H1 (cell line): ENCODE measurements at regions not wholly inside any gene's neighbourhood (a gene's known extent, or its start where the extent isn't known, plus 50 kb on each side); places are given as distances from the start of the nearest gene placed in this dataset.

Experiments
- CTCF ChIA-PET: fragments of 300-600 bp; sonication (Branson Sonifier 250); formaldehyde crosslinking; loops from one replicate; lab custom pipeline; 2021; ENCODE audit not compliant: partially characterized antibody; lab: Charles Lee
- POLR2A ChIA-PET: fragments of 300-600 bp; sonication (Branson Sonifier 250); formaldehyde crosslinking; loops from one replicate; lab custom pipeline; 2021; ENCODE audit warnings: inconsistent platforms; ENCODE audit not compliant: partially characterized antibody; lab: Charles Lee
- DNase-seq, 2 experiments: peaks; one replicate each; pipeline versions ENCODE4 v3.0.0 to v3.0.0-alpha.2; 2010 to 2022; ENCODE audit warnings: low spot score in 2 of 2, low read depth in 1 of 2, mixed read lengths in 1 of 2
- FAIRE-seq: peaks from 2 replicates; lab custom pipeline; 2011; peaks lifted over from hg19 to GRCh38; lab: Jason Lieb, UNC
- H2AFZ ChIP-seq: 2 replicates; pipeline ENCODE4 v1.8.1; 2012; ENCODE audit warnings: low read length, inconsistent platforms
- H2AK5ac ChIP-seq: 2 replicates; pipeline ENCODE4 v1.6.1; 2013; ENCODE audit warnings: low read depth, low read length
- H2BK120ac ChIP-seq: replicated peaks from 2 replicates; pipeline ENCODE3; 2013; ENCODE audit warnings: low read depth, low read length, inconsistent platforms
- H2BK12ac ChIP-seq: 2 replicates; pipeline ENCODE4 v1.6.1; 2013; ENCODE audit warnings: low read depth, low read length
- H2BK15ac ChIP-seq: 2 replicates; pipeline ENCODE4 v1.6.1; 2013; ENCODE audit warnings: low read length
- H2BK20ac ChIP-seq: 2 replicates; pipeline ENCODE4 v1.6.1; 2013; ENCODE audit warnings: low read length
- H2BK5ac ChIP-seq: 2 replicates; pipeline ENCODE4 v1.6.1; 2013; ENCODE audit warnings: low read depth, low read length
- H3K14ac ChIP-seq: 2 replicates; pipeline ENCODE4 v1.6.1; 2013; ENCODE audit warnings: inconsistent platforms; ENCODE audit not compliant: insufficient read length
- H3K18ac ChIP-seq: 2 replicates; pipeline ENCODE4 v1.6.1; 2013; ENCODE audit warnings: low read length; ENCODE audit errors: extremely low read depth
- H3K23ac ChIP-seq: 2 replicates; pipeline ENCODE4 v1.6.1; 2013; ENCODE audit warnings: inconsistent platforms; ENCODE audit not compliant: insufficient read length
- H3K23me2 ChIP-seq: 2 replicates; pipeline ENCODE4 v1.6.1; 2013; ENCODE audit warnings: low read depth, low read length
- H3K27ac ChIP-seq: 2 replicates; pipeline ENCODE4 v1.6.1; 2011; ENCODE audit warnings: low read depth, low read length, inconsistent platforms
- H3K27me3 ChIP-seq, 4 experiments: replicated peaks in 1 of 4; 1 replicate in 1 of 4; 2 replicates in 3 of 4; pipeline versions ENCODE4 v1.6.1 to v1.8.1; 2011 to 2013; ENCODE audit warnings: low read length in 3 of 4, mild to moderate bottlenecking in 3 of 4, inconsistent platforms in 2 of 4, mixed read lengths in 2 of 4, moderate library complexity in 1 of 4; ENCODE audit not compliant: control insufficient read depth in 3 of 4, insufficient read depth in 3 of 4; ENCODE audit errors: extremely low read depth in 1 of 4
- H3K36me3 ChIP-seq, 4 experiments: 2 replicates each; pipeline versions ENCODE4 v1.6.1 to v1.8.1; 2011 to 2013; ENCODE audit warnings: mild to moderate bottlenecking in 4 of 4, low read length in 3 of 4, moderate library complexity in 2 of 4, control low read depth in 1 of 4, inconsistent platforms in 1 of 4; ENCODE audit not compliant: insufficient read depth in 4 of 4, control insufficient read depth in 2 of 4
- H3K4ac ChIP-seq: replicated peaks from 2 replicates; pipeline ENCODE3; 2013; ENCODE audit warnings: low read length, low read depth, mixed read lengths, inconsistent platforms; ENCODE audit not compliant: insufficient read length
- H3K4me1 ChIP-seq, 4 experiments: replicated peaks in 1 of 4; 1 replicate in 1 of 4; 2 replicates in 3 of 4; pipeline versions ENCODE4 v1.6.1 to v1.8.1; 2011 to 2013; ENCODE audit warnings: low read length in 3 of 4, inconsistent platforms in 2 of 4, mixed read lengths in 1 of 4; ENCODE audit not compliant: insufficient read depth in 4 of 4, control insufficient read depth in 3 of 4
- H3K4me2 ChIP-seq, 2 experiments: 2 replicates each; pipeline versions ENCODE4 v1.6.1 to v1.8.1; 2011 to 2013; ENCODE audit warnings: low read depth in 2 of 2, low read length in 2 of 2, control low read depth in 1 of 2, inconsistent platforms in 1 of 2, mild to moderate bottlenecking in 1 of 2; ENCODE audit not compliant: insufficient read depth in 1 of 2
- H3K4me3 ChIP-seq, 4 experiments: fragments of 200-600, 300-600 bp in 1 of 4; sonication (generic), shearing (Covaris generic), sonication (Bioruptor Twin) in 1 of 4; 2 replicates each; pipeline versions ENCODE4 v1.5.1 to v1.8.1; 2011 to 2016; ENCODE audit warnings: low read length in 4 of 4, low read depth in 3 of 4, control low read depth in 2 of 4, inconsistent platforms in 2 of 4, mild to moderate bottlenecking in 2 of 4, mixed read lengths in 1 of 4, moderate library complexity in 1 of 4; ENCODE audit not compliant: insufficient read depth in 2 of 4; ENCODE audit errors: extremely low read depth in 1 of 4
- H3K56ac ChIP-seq: replicated peaks from 2 replicates; pipeline ENCODE3; 2013; ENCODE audit warnings: low read depth, mild to moderate bottlenecking, mixed read lengths, low read length, inconsistent platforms; ENCODE audit not compliant: insufficient read length
- H3K79me1 ChIP-seq: 2 replicates; pipeline ENCODE4 v1.6.1; 2013; ENCODE audit warnings: low read depth, low read length, control low read depth
- H3K79me2 ChIP-seq, 2 experiments: 2 replicates each; pipeline versions ENCODE4 v1.6.1 to v1.8.1; 2012 to 2013; ENCODE audit warnings: low read length in 2 of 2, mild to moderate bottlenecking in 2 of 2, inconsistent platforms in 1 of 2; ENCODE audit not compliant: insufficient read depth in 2 of 2, control insufficient read depth in 1 of 2
- H3K9ac ChIP-seq, 4 experiments: replicated peaks in 1 of 4; 1 replicate in 1 of 4; 2 replicates in 3 of 4; pipeline versions ENCODE4 v1.6.1 to v1.8.1; 2011 to 2013; ENCODE audit warnings: low read depth in 3 of 4, low read length in 3 of 4, control low read depth in 2 of 4, mild to moderate bottlenecking in 2 of 4, moderate library complexity in 2 of 4, inconsistent platforms in 1 of 4; ENCODE audit errors: extremely low read depth in 1 of 4
- H3K9me3 ChIP-seq, 2 experiments: 2 replicates each; pipeline versions ENCODE4 v1.6.1 to v1.8.1; 2012 to 2013; ENCODE audit warnings: mild to moderate bottlenecking in 2 of 2, moderate library complexity in 2 of 2, control low read depth in 1 of 2, inconsistent platforms in 1 of 2, low read depth in 1 of 2, low read length in 1 of 2, mixed read lengths in 1 of 2; ENCODE audit not compliant: insufficient read depth in 2 of 2
- H4K20me1 ChIP-seq, 2 experiments: replicated peaks in 1 of 2; 2 replicates each; pipeline versions ENCODE3 to v1.8.1; 2011 to 2013; ENCODE audit warnings: inconsistent platforms in 2 of 2, low read length in 2 of 2, mild to moderate bottlenecking in 1 of 2; ENCODE audit not compliant: insufficient read depth in 2 of 2, control insufficient read depth in 1 of 2
- H4K5ac ChIP-seq: 2 replicates; pipeline ENCODE4 v1.6.1; 2013; ENCODE audit warnings: low read length, low read depth, mixed read lengths, inconsistent platforms; ENCODE audit not compliant: insufficient read length
- H4K8ac ChIP-seq: 2 replicates; pipeline ENCODE4 v1.8.0; 2013; ENCODE audit warnings: mild to moderate bottlenecking, moderate library complexity, low read length, inconsistent platforms; ENCODE audit not compliant: insufficient read depth; ENCODE audit errors: extremely low read depth
- H4K91ac ChIP-seq: replicated peaks from 2 replicates; pipeline ENCODE3; 2013; ENCODE audit warnings: low read length, mixed read lengths, inconsistent platforms; ENCODE audit not compliant: insufficient read length
- BACH1 ChIP-seq: IDR thresholded peaks from 2 replicates; pipeline ENCODE4 v1.6.1; 2012; ENCODE audit warnings: low read length, improper control_type of control experiment
- CBX5 ChIP-seq: fragments of 300-800, 300-1000 bp; sonication (generic); IDR thresholded peaks from 2 replicates; pipeline ENCODE4 v1.7.1; 2016; ENCODE audit warnings: antibody characterized with exemption, low read length, low read depth
- CHD1 ChIP-seq: IDR thresholded peaks from 2 replicates; pipeline ENCODE4 v1.6.1; 2012; ENCODE audit warnings: low read depth, low read length, improper control_type of control experiment
- CTBP2 ChIP-seq: IDR thresholded peaks from 2 replicates; pipeline ENCODE4 v1.7.0; 2011; ENCODE audit warnings: borderline replicate concordance, mild to moderate bottlenecking, moderate library complexity, mixed read lengths, low read length; ENCODE audit not compliant: insufficient read depth, insufficient read length
- E2F6 ChIP-seq: IDR thresholded peaks from 2 replicates; pipeline ENCODE4 v1.6.1; 2012; ENCODE audit warnings: inconsistent platforms
- FOSL1 ChIP-seq: IDR thresholded peaks from 2 replicates; pipeline ENCODE4 v1.6.1; 2011; ENCODE audit warnings: mild to moderate bottlenecking, low read depth, low read length, moderate library complexity; ENCODE audit not compliant: insufficient read depth
- KDM4A ChIP-seq: IDR thresholded peaks from one replicate; pipeline ENCODE4 v1.7.1; 2012; ENCODE audit warnings: low read depth, mild to moderate bottlenecking, moderate library complexity, low read length, inconsistent platforms; ENCODE audit not compliant: severe bottlenecking
- KDM5A ChIP-seq: fragments of 200-600 bp; IDR thresholded peaks from 2 replicates; pipeline ENCODE4 v1.7.1; 2012; ENCODE audit warnings: mild to moderate bottlenecking, low read length, inconsistent platforms, mixed read lengths
- WGBS, 2 experiments: shearing (Covaris generic) in 1 of 2; methylation state at CpG; one replicate each; pipeline versions ENCODE4 v1.1.6 to v1.1.7; 2013 to 2015; ENCODE audit warnings: low lambda C conversion rate in 2 of 2, mixed read lengths in 2 of 2, inconsistent platforms in 1 of 2, low coverage in 1 of 2, missing lambda C conversion rate in 1 of 2; ENCODE audit not compliant: insufficient replicate concordance in 2 of 2, insufficient coverage in 1 of 2, insufficient read length in 1 of 2; ENCODE audit errors: extremely low coverage in 1 of 2, missing lambda C conversion rate in 1 of 2; 5-methylcytosine and 5-hydroxymethylcytosine counted together
- TF ChIP-seq, protein P1 (sequence below): IDR thresholded peaks from 2 replicates; pipeline ENCODE4 v1.6.1; 2012; ENCODE audit warnings: inconsistent platforms
- TF ChIP-seq, protein P2 (sequence below): IDR thresholded peaks from 2 replicates; pipeline ENCODE4 v1.6.1; 2012; ENCODE audit warnings: low read length, inconsistent platforms

- Histone ChIP-seq H4K20me1 (peaks cover 0 to 6% of the 10 kb centered on the region in 2 experiments), H2AK5ac (no peak overlapping the region), H4K91ac (no peak overlapping the region), H4K8ac (no peak overlapping the region; the same call in 1 of the 2 replicates), H3K4ac (no peak overlapping the region), H2BK20ac (no peak overlapping the region), H2BK120ac (no peak overlapping the region), H3K23ac (no peak overlapping the region), H3K14ac (no peak overlapping the region), H3K36me3 (no peaks in the 10 kb centered on the region), H3K9ac (no peak overlapping the region), H4K5ac (no peak overlapping the region), H2AFZ (no peak overlapping the region), H3K27ac (no peak overlapping the region), H3K23me2 (no peaks in the 10 kb centered on the region), H3K4me1 (peaks cover 0 to 3% (median 0%) of the 10 kb centered on the region in 4 experiments; a peak in 1 of 7 replicates), H3K4me2 (no peak overlapping the region), H3K27me3 (no peaks in the 10 kb centered on the region; a peak in 1 of 7 replicates), H2BK12ac (no peak overlapping the region), H3K79me2 (no peaks in the 10 kb centered on the region), H3K79me1 (no peaks in the 10 kb centered on the region), H3K9me3 (no peaks in the 10 kb centered on the region), H3K4me3 (no peak overlapping the region), H2BK5ac (no peak overlapping the region), H2BK15ac (no peak overlapping the region), H3K18ac (no peak overlapping the region), H3K56ac (no peak overlapping the region)
- CTCF ChIA-PET: interaction anchor here (0.8 to 4.2 kb wide), 7 partner anchors 9 to 130 kb away, joined by 3 to 39 read pairs (median 3); no protein-coding TSS in a partner anchor
- FAIRE-seq (no peak), DNase-seq (no peak)
- 85% methylated on average over 18 of the region's 18 CpGs; no CpG with 5 or more reads in 1 of the 2 experiments for WGBS, 2 experiments
- POLR2A ChIA-PET: no interaction called here
- TF ChIP-seq BACH1 (no peak), KDM5A (no peak), E2F6 (no peak), CBX5 (no peak), KDM4A (no peak), FOSL1 (no peak), CTBP2 (no peak), CHD1 (no peak)
- TF ChIP-seq, protein P1, sequence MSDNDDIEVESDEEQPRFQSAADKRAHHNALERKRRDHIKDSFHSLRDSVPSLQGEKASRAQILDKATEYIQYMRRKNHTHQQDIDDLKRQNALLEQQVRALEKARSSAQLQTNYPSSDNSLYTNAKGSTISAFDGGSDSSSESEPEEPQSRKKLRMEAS: no peak
- TF ChIP-seq, protein P2, sequence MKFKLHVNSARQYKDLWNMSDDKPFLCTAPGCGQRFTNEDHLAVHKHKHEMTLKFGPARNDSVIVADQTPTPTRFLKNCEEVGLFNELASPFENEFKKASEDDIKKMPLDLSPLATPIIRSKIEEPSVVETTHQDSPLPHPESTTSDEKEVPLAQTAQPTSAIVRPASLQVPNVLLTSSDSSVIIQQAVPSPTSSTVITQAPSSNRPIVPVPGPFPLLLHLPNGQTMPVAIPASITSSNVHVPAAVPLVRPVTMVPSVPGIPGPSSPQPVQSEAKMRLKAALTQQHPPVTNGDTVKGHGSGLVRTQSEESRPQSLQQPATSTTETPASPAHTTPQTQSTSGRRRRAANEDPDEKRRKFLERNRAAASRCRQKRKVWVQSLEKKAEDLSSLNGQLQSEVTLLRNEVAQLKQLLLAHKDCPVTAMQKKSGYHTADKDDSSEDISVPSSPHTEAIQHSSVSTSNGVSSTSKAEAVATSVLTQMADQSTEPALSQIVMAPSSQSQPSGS: no peak
Measured at GRCh38 chr21:45348591-45349327, 56.2 kb upstream of the COL18A1 start.
